Endothelial cell of umbilical vein (primary cell): ENCODE measurements at regions not wholly inside any gene's neighbourhood (a gene's known extent, or its start where the extent isn't known, plus 50 kb on each side); places are given as distances from the start of the nearest gene placed in this dataset.

ENCODE experiments used
- EZH2 ChIP-seq: IDR thresholded peaks from 2 replicates; pipeline ENCODE4 v1.6.1; 2012; ENCODE audit warnings: borderline replicate concordance, low read depth, mild to moderate bottlenecking, moderate library complexity, low read length, inconsistent platforms; ENCODE audit not compliant: severe bottlenecking
- TF ChIP-seq, protein P1 (sequence below), 2 donors: IDR thresholded peaks; 1 replicate in 1 of 2; 2 replicates in 1 of 2; pipeline ENCODE4 v1.5.1; 2011; ENCODE audit warnings: low read length in 2 of 2, mild to moderate bottlenecking in 2 of 2, moderate library complexity in 2 of 2, control low read depth in 1 of 2, inconsistent platforms in 1 of 2, low read depth in 1 of 2; ENCODE audit not compliant: insufficient read depth in 1 of 2; ENCODE audit errors: extremely low read depth in 1 of 2

DNA sequence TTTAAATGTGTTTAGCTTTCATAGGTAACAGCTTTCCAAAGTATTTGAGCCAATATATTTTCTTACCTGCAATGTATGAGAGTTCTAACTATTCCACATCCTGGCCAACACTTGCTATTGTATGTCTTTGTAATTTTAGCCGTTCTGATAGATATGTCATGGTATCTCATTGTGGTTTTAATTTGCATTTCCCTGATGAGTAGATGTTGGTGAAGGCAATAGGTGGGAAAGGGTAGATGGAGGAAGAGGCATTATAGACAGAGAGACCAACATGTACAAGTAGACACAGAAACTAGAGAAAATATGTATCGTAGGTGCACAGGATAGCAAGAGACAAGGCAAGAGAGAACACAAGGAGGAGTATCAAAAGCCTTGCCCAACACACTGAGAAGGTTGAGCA is 54.8 kb upstream of the CCDC71L start:
- TF ChIP-seq, protein P1, sequence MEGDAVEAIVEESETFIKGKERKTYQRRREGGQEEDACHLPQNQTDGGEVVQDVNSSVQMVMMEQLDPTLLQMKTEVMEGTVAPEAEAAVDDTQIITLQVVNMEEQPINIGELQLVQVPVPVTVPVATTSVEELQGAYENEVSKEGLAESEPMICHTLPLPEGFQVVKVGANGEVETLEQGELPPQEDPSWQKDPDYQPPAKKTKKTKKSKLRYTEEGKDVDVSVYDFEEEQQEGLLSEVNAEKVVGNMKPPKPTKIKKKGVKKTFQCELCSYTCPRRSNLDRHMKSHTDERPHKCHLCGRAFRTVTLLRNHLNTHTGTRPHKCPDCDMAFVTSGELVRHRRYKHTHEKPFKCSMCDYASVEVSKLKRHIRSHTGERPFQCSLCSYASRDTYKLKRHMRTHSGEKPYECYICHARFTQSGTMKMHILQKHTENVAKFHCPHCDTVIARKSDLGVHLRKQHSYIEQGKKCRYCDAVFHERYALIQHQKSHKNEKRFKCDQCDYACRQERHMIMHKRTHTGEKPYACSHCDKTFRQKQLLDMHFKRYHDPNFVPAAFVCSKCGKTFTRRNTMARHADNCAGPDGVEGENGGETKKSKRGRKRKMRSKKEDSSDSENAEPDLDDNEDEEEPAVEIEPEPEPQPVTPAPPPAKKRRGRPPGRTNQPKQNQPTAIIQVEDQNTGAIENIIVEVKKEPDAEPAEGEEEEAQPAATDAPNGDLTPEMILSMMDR (IDR thresholded peaks at IDR 0.05; ENCODE audit: extremely low read depth in 1 of 2, insufficient read depth in 1 of 2, low read depth in 1 of 2, low read length in 2 of 2), result no peak
- no peak for TF ChIP-seq EZH2
